H9 (cell line): ENCODE measurements at regions not wholly inside any gene's neighbourhood (a gene's known extent, or its start where the extent isn't known, plus 50 kb on each side); places are given as distances from the start of the nearest gene placed in this dataset.

Experiments used
- DNase-seq: peaks from one replicate; pipeline ENCODE4 v3.0.0-alpha.2; 2017
- H2AFZ ChIP-seq: one replicate; pipeline ENCODE4 v1.6.1; 2013; ENCODE audit warnings: mild to moderate bottlenecking, low read length, control low read depth, moderate library complexity
- H2AK5ac ChIP-seq: 2 replicates; pipeline ENCODE4 v1.6.1; 2013; ENCODE audit warnings: low read length, control low read depth, mixed read lengths; ENCODE audit not compliant: insufficient read length
- H2BK120ac ChIP-seq: one replicate; pipeline ENCODE4 v1.6.1; 2013; ENCODE audit warnings: low read depth, mild to moderate bottlenecking, low read length, control low read depth, inconsistent platforms; ENCODE audit not compliant: poor library complexity, severe bottlenecking
- H2BK12ac ChIP-seq: 2 replicates; pipeline ENCODE4 v1.6.1; 2013; ENCODE audit warnings: low read length, control low read depth, mixed read lengths, low read depth; ENCODE audit not compliant: insufficient read length
- H2BK15ac ChIP-seq: 2 replicates; pipeline ENCODE4 v1.6.1; 2013; ENCODE audit warnings: low read depth, low read length, control low read depth
- H2BK20ac ChIP-seq: one replicate; pipeline ENCODE4 v1.6.1; 2013; ENCODE audit warnings: low read depth, mild to moderate bottlenecking, low read length, control low read depth, inconsistent platforms; ENCODE audit not compliant: poor library complexity, severe bottlenecking
- H2BK5ac ChIP-seq: 2 replicates; pipeline ENCODE4 v1.6.1; 2013; ENCODE audit warnings: low read length, control low read depth, mixed read lengths; ENCODE audit not compliant: insufficient read length
- H3K14ac ChIP-seq: 2 replicates; pipeline ENCODE4 v1.6.1; 2013; ENCODE audit warnings: low read length, control low read depth; ENCODE audit not compliant: insufficient read depth
- H3K18ac ChIP-seq: 2 replicates; pipeline ENCODE4 v1.6.1; 2013; ENCODE audit warnings: low read depth, mild to moderate bottlenecking, mixed read lengths, low read length, control low read depth; ENCODE audit not compliant: insufficient read length
- H3K23ac ChIP-seq: 2 replicates; pipeline ENCODE4 v1.6.1; 2013; ENCODE audit warnings: low read length, control low read depth, mixed read lengths, low read depth; ENCODE audit not compliant: insufficient read length
- H3K23me2 ChIP-seq: 2 replicates; pipeline ENCODE4 v1.6.1; 2013; ENCODE audit warnings: low read depth, mild to moderate bottlenecking, mixed read lengths, low read length, control low read depth; ENCODE audit not compliant: insufficient read length, poor library complexity, severe bottlenecking
- H3K27ac ChIP-seq: 2 replicates; pipeline ENCODE4 v1.5.1; 2013; ENCODE audit warnings: low read length, control low read depth, mixed read lengths, low read depth; ENCODE audit not compliant: insufficient read length
- H3K27me3 ChIP-seq: 2 replicates; pipeline ENCODE4 v1.6.1; 2013; ENCODE audit warnings: low read length, control low read depth, inconsistent platforms; ENCODE audit not compliant: insufficient read depth
- H3K4ac ChIP-seq: 2 replicates; pipeline ENCODE4 v1.6.1; 2013; ENCODE audit warnings: low read depth, mild to moderate bottlenecking, control low read depth, inconsistent platforms, low read length, moderate library complexity
- H3K4me1 ChIP-seq: 2 replicates; pipeline ENCODE4 v1.6.1; 2013; ENCODE audit warnings: low read length, control low read depth, inconsistent platforms; ENCODE audit not compliant: insufficient read depth
- H3K4me2 ChIP-seq: 2 replicates; pipeline ENCODE4 v1.6.1; 2013; ENCODE audit warnings: low read length, control low read depth, mixed read lengths; ENCODE audit not compliant: insufficient read length, insufficient read depth
- H3K56ac ChIP-seq: 2 replicates; pipeline ENCODE4 v1.6.1; 2013; ENCODE audit warnings: low read depth, mild to moderate bottlenecking, mixed read lengths, low read length, control low read depth; ENCODE audit not compliant: insufficient read length
- H3K79me1 ChIP-seq: 2 replicates; pipeline ENCODE4 v1.6.1; 2013; ENCODE audit warnings: low read depth, mild to moderate bottlenecking, moderate library complexity, low read length, control low read depth, inconsistent platforms; ENCODE audit not compliant: insufficient read depth, poor library complexity, severe bottlenecking
- H3K79me2 ChIP-seq: 2 replicates; pipeline ENCODE4 v1.6.1; 2013; ENCODE audit warnings: low read length, control low read depth, inconsistent platforms; ENCODE audit not compliant: insufficient read depth
- H3K9ac ChIP-seq: 2 replicates; pipeline ENCODE4 v1.6.1; 2013; ENCODE audit warnings: low read length, control low read depth, mixed read lengths; ENCODE audit not compliant: insufficient read length; ENCODE audit errors: extremely low read depth
- H3K9me3 ChIP-seq: one replicate; pipeline ENCODE4 v1.6.1; 2013; ENCODE audit warnings: low read depth, low read length, inconsistent platforms; ENCODE audit not compliant: control insufficient read depth
- H3T11ph ChIP-seq: one replicate; pipeline ENCODE4 v1.6.1; 2013; ENCODE audit warnings: mild to moderate bottlenecking, low read length, control low read depth, inconsistent platforms
- H4K20me1 ChIP-seq: one replicate; pipeline ENCODE4 v1.6.1; 2013; ENCODE audit not compliant: control insufficient read depth, insufficient read length, insufficient read depth
- H4K5ac ChIP-seq: 2 replicates; pipeline ENCODE4 v1.6.1; 2013; ENCODE audit warnings: low read depth, mild to moderate bottlenecking, mixed read lengths, low read length, control low read depth; ENCODE audit not compliant: insufficient read length
- H4K8ac ChIP-seq: replicated peaks from 2 replicates; pipeline ENCODE4 v1.6.1; 2013; ENCODE audit warnings: low read length, control low read depth, mixed read lengths, low read depth; ENCODE audit not compliant: insufficient read length
- H4K91ac ChIP-seq: 2 replicates; pipeline ENCODE4 v1.6.1; 2013; ENCODE audit warnings: low read depth, mild to moderate bottlenecking, moderate library complexity, mixed read lengths, low read length, control low read depth; ENCODE audit not compliant: insufficient read length
- H3K27ac Mint-ChIP-seq, 3 experiments: 2 replicates in 2 of 3; 3 replicates in 1 of 3; pipeline ENCODE4 v1.8.0; 2020 to 2021; ENCODE audit warnings: mixed read lengths in 3 of 3, mild to moderate bottlenecking in 1 of 3, moderate library complexity in 1 of 3
- H3K27me3 Mint-ChIP-seq: 2 replicates; pipeline ENCODE4 v1.8.0; 2021; ENCODE audit warnings: low read depth, mild to moderate bottlenecking, moderate library complexity, mixed read lengths
- H3K36me3 Mint-ChIP-seq, 3 experiments: 2 replicates in 2 of 3; 3 replicates in 1 of 3; pipeline ENCODE4 v1.8.0; 2020 to 2021; ENCODE audit warnings: low read depth in 3 of 3, mixed read lengths in 3 of 3; ENCODE audit not compliant: insufficient read depth in 1 of 3
- H3K4me1 Mint-ChIP-seq, 2 experiments: 2 replicates each; pipeline ENCODE4 v1.8.0; 2020; ENCODE audit warnings: mixed read lengths in 2 of 2
- H3K4me3 Mint-ChIP-seq, 2 experiments: 2 replicates in 1 of 2; 3 replicates in 1 of 2; pipeline ENCODE4 v1.8.0; 2020 to 2021; ENCODE audit warnings: mild to moderate bottlenecking in 2 of 2, mixed read lengths in 2 of 2, moderate library complexity in 1 of 2
- H3K9me3 Mint-ChIP-seq, 2 experiments: 2 replicates in 1 of 2; 3 replicates in 1 of 2; pipeline ENCODE4 v1.8.0; 2020; ENCODE audit warnings: mild to moderate bottlenecking in 2 of 2, mixed read lengths in 2 of 2, moderate library complexity in 1 of 2
- WGBS: extraction: QIAGEN DNeasy Blood & Tissue Kit; methylation state at CpG from one replicate; pipeline ENCODE4 v1.1.7; 2013; ENCODE audit warnings: missing lambda C conversion rate, low lambda C conversion rate, mixed read lengths; ENCODE audit not compliant: insufficient read length; ENCODE audit errors: extremely low coverage; 5-methylcytosine and 5-hydroxymethylcytosine counted together
- TF ChIP-seq, protein P1 (sequence below): fragments of 200-600 bp; sonication (generic); conservative IDR thresholded peaks from 3 replicates; pipeline ENCODE4 v1.8.0; 2021; ENCODE audit warnings: antibody characterized with exemption, mild to moderate bottlenecking

- H3K56ac ChIP-seq, result no peak overlapping the region
Observed at GRCh38 chr15:93252780-93253179, 163.8 kb upstream of the RGMA start.

More at GRCh38 chr15:93252780-93253179, 163.8 kb upstream of the RGMA start:
- no CpG with 5 or more reads among the region's 2 CpGs for WGBS
- H3K27me3 ChIP-seq, result no peaks in the 10 kb centered on the region
- H2BK20ac ChIP-seq, result no peak overlapping the region
- no peak overlapping the region for H3K14ac ChIP-seq
- no peaks in the 10 kb centered on the region for H3K79me1 ChIP-seq
- no peak overlapping the region for H2BK120ac ChIP-seq
- no peaks in the 10 kb centered on the region for H3K9me3 ChIP-seq
- H4K20me1 ChIP-seq, result no peaks in the 10 kb centered on the region
- no peak overlapping the region for H4K5ac ChIP-seq
- H2BK5ac ChIP-seq, result no peak overlapping the region
- no peak overlapping the region for H3K18ac ChIP-seq
- H3K23ac ChIP-seq, result no peak overlapping the region
- H3K4me2 ChIP-seq, result no peak overlapping the region
- no peaks in the 10 kb centered on the region for H3K23me2 ChIP-seq
- TF ChIP-seq, protein P1, sequence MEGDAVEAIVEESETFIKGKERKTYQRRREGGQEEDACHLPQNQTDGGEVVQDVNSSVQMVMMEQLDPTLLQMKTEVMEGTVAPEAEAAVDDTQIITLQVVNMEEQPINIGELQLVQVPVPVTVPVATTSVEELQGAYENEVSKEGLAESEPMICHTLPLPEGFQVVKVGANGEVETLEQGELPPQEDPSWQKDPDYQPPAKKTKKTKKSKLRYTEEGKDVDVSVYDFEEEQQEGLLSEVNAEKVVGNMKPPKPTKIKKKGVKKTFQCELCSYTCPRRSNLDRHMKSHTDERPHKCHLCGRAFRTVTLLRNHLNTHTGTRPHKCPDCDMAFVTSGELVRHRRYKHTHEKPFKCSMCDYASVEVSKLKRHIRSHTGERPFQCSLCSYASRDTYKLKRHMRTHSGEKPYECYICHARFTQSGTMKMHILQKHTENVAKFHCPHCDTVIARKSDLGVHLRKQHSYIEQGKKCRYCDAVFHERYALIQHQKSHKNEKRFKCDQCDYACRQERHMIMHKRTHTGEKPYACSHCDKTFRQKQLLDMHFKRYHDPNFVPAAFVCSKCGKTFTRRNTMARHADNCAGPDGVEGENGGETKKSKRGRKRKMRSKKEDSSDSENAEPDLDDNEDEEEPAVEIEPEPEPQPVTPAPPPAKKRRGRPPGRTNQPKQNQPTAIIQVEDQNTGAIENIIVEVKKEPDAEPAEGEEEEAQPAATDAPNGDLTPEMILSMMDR, result no peak
- Mint-ChIP-seq H3K4me3 (no peak overlapping the region), H3K27ac (no peak overlapping the region), H3K4me1 (peaks cover 0 to 14% of the 10 kb centered on the region in 2 experiments), H3K9me3 (no peaks in the 10 kb centered on the region), H3K27me3 (peaks cover 24% of the 10 kb centered on the region), H3K36me3 (no peaks in the 10 kb centered on the region)
- no peak overlapping the region for H2AFZ ChIP-seq
- no peak overlapping the region for H3K9ac ChIP-seq
- no peak overlapping the region for H2BK12ac ChIP-seq
- DNase-seq, result no peak
- H2AK5ac ChIP-seq, result no peak overlapping the region
- no peak overlapping the region for H3T11ph ChIP-seq
- H3K27ac ChIP-seq, result no peak overlapping the region
- H3K79me2 ChIP-seq, result no peaks in the 10 kb centered on the region
- H2BK15ac ChIP-seq, result no peak overlapping the region
- H3K4me1 ChIP-seq, result no peaks in the 10 kb centered on the region
- no peak overlapping the region for H4K91ac ChIP-seq
- H3K4ac ChIP-seq, result no peak overlapping the region
- no peak overlapping the region for H4K8ac ChIP-seq
